KMS-11 (cell line): ENCODE measurements at regions not wholly inside any gene's neighbourhood (a gene's known extent, or its start where the extent isn't known, plus 50 kb on each side); places are given as distances from the start of the nearest gene placed in this dataset.
"Not testable (repeated sequence)": the region's sequence is repeated elsewhere in the genome, so short reads cannot be mapped to it uniquely, and the experiment has no call there.

ENCODE experiments used
- H2AFZ ChIP-seq: fragments of 200-600 bp; sonication (generic); 2 replicates; pipeline ENCODE4 v1.6.1; 2016; ENCODE audit warnings: antibody characterized with exemption, mixed run types, low read depth
- H3K27ac ChIP-seq: fragments of 200-600 bp; sonication (generic); 2 replicates; pipeline ENCODE4 v1.6.1; 2016; ENCODE audit warnings: mild to moderate bottlenecking, mixed run types
- H3K27me3 ChIP-seq: fragments of 200-600 bp; sonication (generic); 2 replicates; pipeline ENCODE4 v1.6.1; 2017; ENCODE audit warnings: mild to moderate bottlenecking, low read depth, mixed run types, moderate library complexity; ENCODE audit not compliant: insufficient read depth
- H3K36me3 ChIP-seq: fragments of 200-600 bp; sonication (generic); 2 replicates; pipeline ENCODE4 v1.6.1; 2017; ENCODE audit warnings: mild to moderate bottlenecking, mixed run types; ENCODE audit not compliant: insufficient read depth
- H3K4me1 ChIP-seq: fragments of 200-600 bp; sonication (generic); 2 replicates; pipeline ENCODE4 v1.6.1; 2016; ENCODE audit warnings: mild to moderate bottlenecking, low read depth, mixed run types; ENCODE audit not compliant: poor library complexity, severe bottlenecking
- H3K4me2 ChIP-seq: fragments of 200-600 bp; sonication (generic); 2 replicates; pipeline ENCODE4 v1.7.0; 2016; ENCODE audit warnings: mild to moderate bottlenecking, mixed run types
- H3K4me3 ChIP-seq: fragments of 200-600 bp; sonication (generic); IDR thresholded peaks from 2 replicates; pipeline ENCODE4 v1.6.1; 2017; ENCODE audit warnings: low read depth, low read length, mixed read lengths; ENCODE audit not compliant: insufficient read depth
- H3K79me2 ChIP-seq: fragments of 200-600 bp; sonication (generic); 2 replicates; pipeline ENCODE4 v1.6.1; 2016; ENCODE audit warnings: low read depth, mixed run types; ENCODE audit not compliant: insufficient read depth
- H3K9ac ChIP-seq: fragments of 200-600 bp; sonication (generic); 2 replicates; pipeline ENCODE4 v1.6.1; 2016; ENCODE audit warnings: mild to moderate bottlenecking, mixed run types
- H4K20me1 ChIP-seq: fragments of 200-600 bp; sonication (generic); 2 replicates; pipeline ENCODE4 v1.6.1; 2016; ENCODE audit warnings: mild to moderate bottlenecking, mixed run types; ENCODE audit not compliant: insufficient read depth
- CTCF ChIP-seq: fragments of 200-600 bp; sonication (generic); conservative IDR thresholded peaks from 2 replicates; pipeline ENCODE4 v1.6.1; 2017; ENCODE audit warnings: low read depth, mild to moderate bottlenecking, antibody characterized with exemption, low read length, moderate library complexity, mixed read lengths

GRCh38 chr2:184394642-184395041 is 203.7 kb upstream of the ZNF804A start:
- no peak overlapping the region for H3K27ac ChIP-seq
- H3K79me2 ChIP-seq, result no peaks in the 10 kb centered on the region
- no peak overlapping the region for H3K4me3 ChIP-seq
- no peaks in the 10 kb centered on the region for H4K20me1 ChIP-seq
- H3K4me2 ChIP-seq, result no peak overlapping the region
- no peaks in the 10 kb centered on the region for H3K27me3 ChIP-seq
- no peak overlapping the region for H2AFZ ChIP-seq
- H3K36me3 ChIP-seq, result no peaks in the 10 kb centered on the region
- H3K9ac ChIP-seq, result no peak overlapping the region
- TF ChIP-seq CTCF, result no peak
- no peaks in the 10 kb centered on the region for H3K4me1 ChIP-seq

GRCh38 chr2:184402381-184402780 is 195.9 kb upstream of the ZNF804A start:
- no peak overlapping the region for H3K27ac ChIP-seq
- no peak overlapping the region for H3K4me3 ChIP-seq
- H3K9ac ChIP-seq, result no peak overlapping the region
- H2AFZ ChIP-seq, result no peak overlapping the region
- H3K36me3 ChIP-seq, result no peaks in the 10 kb centered on the region
- H4K20me1 ChIP-seq, result no peaks in the 10 kb centered on the region
- H3K27me3 ChIP-seq, result no peaks in the 10 kb centered on the region
- H3K4me2 ChIP-seq, result no peak overlapping the region
- no peaks in the 10 kb centered on the region for H3K79me2 ChIP-seq
- H3K4me1 ChIP-seq, result no peaks in the 10 kb centered on the region
- no peak for TF ChIP-seq CTCF

- not testable (repeated sequence) for H3K79me2 ChIP-seq, H3K27ac ChIP-seq
These were observed 191.2 kb upstream of the ZNF804A start for GRCh38 chr2:184407041-184407630.

GRCh38 chr2:184410160-184410559 is 188.2 kb upstream of the ZNF804A start:
- Histone ChIP-seq H3K4me2 (no peak overlapping the region), H4K20me1 (no peaks in the 10 kb centered on the region), H3K4me3 (no peak overlapping the region), H3K4me1 (no peaks in the 10 kb centered on the region), H2AFZ (no peak overlapping the region), H3K9ac (no peak overlapping the region), H3K79me2 (no peaks in the 10 kb centered on the region), H3K36me3 (no peaks in the 10 kb centered on the region), H3K27ac (no peak overlapping the region), H3K27me3 (no peaks in the 10 kb centered on the region)
- no peak for TF ChIP-seq CTCF

More at GRCh38 chr2:184407041-184407630, 191.2 kb upstream of the ZNF804A start:
- H2AFZ ChIP-seq, H3K4me2 ChIP-seq, H3K4me1 ChIP-seq, H3K27me3 ChIP-seq, H3K4me3 ChIP-seq, H3K36me3 ChIP-seq, H4K20me1 ChIP-seq, H3K9ac ChIP-seq: not testable (repeated sequence)

- no peak overlapping the region for H2AFZ ChIP-seq
- H3K79me2 ChIP-seq, result no peaks in the 10 kb centered on the region
- H3K4me2 ChIP-seq, result no peak overlapping the region
- no peaks in the 10 kb centered on the region for H3K4me1 ChIP-seq
- H4K20me1 ChIP-seq, result no peaks in the 10 kb centered on the region
- no peak overlapping the region for H3K9ac ChIP-seq
- TF ChIP-seq CTCF, result no peak
- H3K4me3 ChIP-seq, result no peak overlapping the region
- H3K27ac ChIP-seq, result no peak overlapping the region
- H3K36me3 ChIP-seq, result no peaks in the 10 kb centered on the region
- H3K27me3 ChIP-seq, result no peaks in the 10 kb centered on the region
These were observed 185.1 kb upstream of the ZNF804A start for GRCh38 chr2:184413221-184413620.
